HepG2 (cell line): ENCODE measurements at regions not wholly inside any gene's neighbourhood (a gene's known extent, or its start where the extent isn't known, plus 50 kb on each side); places are given as distances from the start of the nearest gene placed in this dataset.

Experiments used
- ATAC-seq: fragments of 200-7000 bp; cut with Tn5 transposase; 3 replicates; pipeline ENCODE4 v1.9.1; 2020; ENCODE audit warnings: mild to moderate bottlenecking, moderate library complexity
- BruUV-seq: library from RNA; stranded (reverse); fragments of 400-500 nt; replicated peaks from 2 replicates; lab custom pipeline; 2021; lab: Mats Ljungman, UMichigan
- CTCF ChIA-PET: fragments of 300-600 bp; formaldehyde crosslinking; extraction: SDS; loops from one replicate; lab custom pipeline; 2021; ENCODE audit warnings: low total read pairs, inconsistent platforms, low intra/inter-chr PET ratio; lab: Yijun Ruan, JAX
- POLR2A ChIA-PET: fragments of 350-600 bp; sonication (Branson Sonifier 250); formaldehyde crosslinking; loops from one replicate; lab custom pipeline; 2020; ENCODE audit warnings: antibody characterized with exemption, inconsistent platforms; lab: Yijun Ruan, JAX
- DNase-seq: peaks from one replicate; pipeline ENCODE4 v3.0.0-alpha.2; 2015; ENCODE audit warnings: low spot score
- FAIRE-seq: peaks from 3 replicates; lab custom pipeline; 2011; peaks lifted over from hg19 to GRCh38; lab: Jason Lieb, UNC
- H2AFZ ChIP-seq: one replicate; pipeline ENCODE4 v1.6.1; 2011; ENCODE audit warnings: low read length, inconsistent platforms
- H3K27ac ChIP-seq: fragments of 300-600 bp; 3 replicates; pipeline ENCODE4 v1.8.0; 2011; ENCODE audit warnings: mixed run types, mild to moderate bottlenecking, mixed read lengths, low read length, inconsistent platforms; ENCODE audit not compliant: insufficient read depth; ENCODE audit errors: extremely low read length
- H3K27me3 ChIP-seq, 2 experiments: fragments of 200-600 bp in 1 of 2; 2 replicates in 1 of 2; 3 replicates in 1 of 2; pipeline versions ENCODE4 v1.6.0 to v1.8.0; 2011; ENCODE audit warnings: low read length in 2 of 2, mild to moderate bottlenecking in 2 of 2, moderate library complexity in 2 of 2, inconsistent platforms in 1 of 2; ENCODE audit not compliant: insufficient read depth in 2 of 2, control insufficient read depth in 1 of 2
- H3K36me3 ChIP-seq, 2 experiments: fragments of 200-600 bp in 1 of 2; replicated peaks in 1 of 2; 2 replicates in 1 of 2; 3 replicates in 1 of 2; pipeline versions ENCODE4 v1.5.1 to v1.8.0; 2011; ENCODE audit warnings: low read length in 2 of 2, inconsistent platforms in 1 of 2; ENCODE audit not compliant: insufficient read depth in 2 of 2, control insufficient read depth in 1 of 2
- H3K4me1 ChIP-seq: 2 replicates; pipeline ENCODE4 v1.5.1; 2012; ENCODE audit warnings: low read length, inconsistent platforms; ENCODE audit not compliant: insufficient read depth
- H3K4me2 ChIP-seq: 2 replicates; pipeline ENCODE4 v1.6.0; 2011; ENCODE audit warnings: low read depth, low read length, inconsistent platforms
- H3K4me3 ChIP-seq, 3 experiments: fragments of 200-600 bp in 1 of 3; sonication (generic), shearing (Covaris generic) in 1 of 3; replicated peaks in 1 of 3; 2 replicates each; pipeline ENCODE4 v1.5.1; 2011 to 2016; ENCODE audit warnings: low read length in 3 of 3, inconsistent platforms in 2 of 3, low read depth in 2 of 3, mild to moderate bottlenecking in 2 of 3, control low read depth in 1 of 3, mixed read lengths in 1 of 3; ENCODE audit not compliant: insufficient read depth in 1 of 3
- H3K79me2 ChIP-seq: one replicate; pipeline ENCODE4 v1.6.1; 2011; ENCODE audit warnings: low read length, inconsistent platforms; ENCODE audit not compliant: insufficient read depth
- H3K9ac ChIP-seq: 2 replicates; pipeline ENCODE4 v1.6.0; 2011; ENCODE audit warnings: mild to moderate bottlenecking, low read depth, low read length, inconsistent platforms; ENCODE audit not compliant: insufficient read depth
- H3K9me3 ChIP-seq: 2 replicates; pipeline ENCODE4 v1.5.1; 2012; ENCODE audit warnings: mild to moderate bottlenecking, low read length
- H4K20me1 ChIP-seq: 2 replicates; pipeline ENCODE4 v1.6.0; 2011; ENCODE audit warnings: inconsistent platforms, mild to moderate bottlenecking, low read length, moderate library complexity; ENCODE audit not compliant: insufficient read depth
- ETV6 ChIP-seq: sonication (generic); formaldehyde crosslinking; conservative IDR thresholded peaks from 2 replicates; pipeline ENCODE4 v1.4.0; 2020; ENCODE audit warnings: missing genetic modification reagents
- GMEB1 ChIP-seq: sonication (generic); formaldehyde crosslinking; IDR thresholded peaks from 2 replicates; pipeline ENCODE4 v1.5.1; 2020; ENCODE audit warnings: missing genetic modification reagents, mild to moderate bottlenecking, borderline replicate concordance
- HBP1 ChIP-seq: IDR thresholded peaks from 2 replicates; pipeline ENCODE4 v1.6.1; 2016; ENCODE audit warnings: low read depth, control low read depth
- KDM5B ChIP-seq: sonication (generic); formaldehyde crosslinking; IDR thresholded peaks from 2 replicates; pipeline ENCODE4 v1.4.0; 2020; ENCODE audit warnings: missing genetic modification reagents, mild to moderate bottlenecking, borderline replicate concordance
- KMT2B ChIP-seq: IDR thresholded peaks from 2 replicates; pipeline ENCODE4 v1.6.1; 2016; ENCODE audit warnings: missing genetic modification reagents, missing compliant biosample characterization
- RCOR2 ChIP-seq: IDR thresholded peaks from 2 replicates; pipeline ENCODE4 v1.6.1; 2016; ENCODE audit warnings: missing biosample characterization, missing genetic modification reagents
- SMC3 ChIP-seq: IDR thresholded peaks from 2 replicates; pipeline ENCODE4 v1.6.1; 2011; ENCODE audit warnings: low read length, improper control_type of control experiment
- ZNF281 ChIP-seq: sonication (generic); formaldehyde crosslinking; IDR thresholded peaks from 2 replicates; pipeline ENCODE4 v1.4.0; 2020; ENCODE audit warnings: missing genetic modification reagents, borderline replicate concordance
- in situ Hi-C: cut with HindIII; loops from 2 replicates; pipeline ENCODE4 v1.10.0; 2017; ENCODE audit warnings: low pct_unique_long_range_greater_than_20kb; ENCODE audit not compliant: extremely low pct_ligation_motif_present
- intact Hi-C: fragments of 100-400 bp; cut with micrococcal nuclease; formaldehyde crosslinking; loops from one replicate; pipeline ENCODE4 v1.10.0; 2022; ENCODE audit not compliant: unreplicated experiment

GRCh38 chr16:63628812-63629211, 1493.1 kb downstream of the CDH11 start:
- intact Hi-C loops = no loop called here
- ChIA-PET POLR2A (no interaction called here), CTCF (no interaction called here)
- BruUV-seq = no TSS peak
- in situ Hi-C loops = no loop called here
- Histone ChIP-seq H3K79me2 (no peaks in the 10 kb centered on the region), H3K4me2 (no peak overlapping the region), H3K27ac (no peak overlapping the region), H3K9me3 (peaks cover 9% of the 10 kb centered on the region), H3K9ac (no peak overlapping the region), H3K4me3 (no peak overlapping the region), H4K20me1 (no peaks in the 10 kb centered on the region), H3K4me1 (no peaks in the 10 kb centered on the region), H3K36me3 (no peaks in the 10 kb centered on the region), H2AFZ (no peak overlapping the region), H3K27me3 (no peaks in the 10 kb centered on the region)
- ATAC-seq (no peak), FAIRE-seq (no peak), DNase-seq (no peak)
- TF ChIP-seq KMT2B (CRISPR knock-in tag) (no peak), ETV6 (CRISPR knock-in tag) (no peak), KDM5B (CRISPR knock-in tag) (no peak), ZNF281 (no peak), RCOR2 (CRISPR knock-in tag) (no peak), GMEB1 (CRISPR knock-in tag) (no peak), SMC3 (no peak), HBP1 (CRISPR knock-in tag) (no peak)
